Astrocyte (in vitro differentiated cells and primary cell): ENCODE measurements at regions not wholly inside any gene's neighbourhood (a gene's known extent, or its start where the extent isn't known, plus 50 kb on each side); places are given as distances from the start of the nearest gene placed in this dataset.

ENCODE experiments used
- EZH2 ChIP-seq: IDR thresholded peaks from 2 replicates; pipeline ENCODE4 v1.6.1; 2012; ENCODE audit warnings: mild to moderate bottlenecking, low read length, inconsistent platforms; ENCODE audit not compliant: insufficient read depth
- TF ChIP-seq, protein P1 (sequence below): IDR thresholded peaks from 2 replicates; pipeline ENCODE4 v1.5.1; 2011; ENCODE audit warnings: low read depth, mild to moderate bottlenecking, inconsistent platforms, low read length, moderate library complexity; ENCODE audit not compliant: insufficient read depth

DNA sequence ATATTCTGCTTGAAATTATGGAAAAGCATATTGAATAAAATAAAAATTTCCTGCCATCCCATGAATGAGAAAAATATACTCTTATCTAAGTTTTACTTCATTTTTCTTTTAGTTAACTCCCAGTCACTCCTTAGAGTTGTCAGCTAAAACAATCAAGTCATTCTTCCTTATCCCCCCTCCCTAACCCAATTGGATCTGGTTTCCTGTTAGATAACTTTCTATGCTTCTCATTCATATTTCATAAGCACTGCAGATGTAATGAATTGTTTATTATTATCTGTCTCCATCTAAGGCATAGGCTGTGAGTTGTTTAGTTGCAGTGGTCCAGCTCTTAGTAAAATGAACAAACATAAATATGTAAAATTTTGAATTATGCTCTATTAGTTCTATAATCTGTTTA, 244.0 kb upstream of the GCFC2 start:
- TF ChIP-seq, protein P1, sequence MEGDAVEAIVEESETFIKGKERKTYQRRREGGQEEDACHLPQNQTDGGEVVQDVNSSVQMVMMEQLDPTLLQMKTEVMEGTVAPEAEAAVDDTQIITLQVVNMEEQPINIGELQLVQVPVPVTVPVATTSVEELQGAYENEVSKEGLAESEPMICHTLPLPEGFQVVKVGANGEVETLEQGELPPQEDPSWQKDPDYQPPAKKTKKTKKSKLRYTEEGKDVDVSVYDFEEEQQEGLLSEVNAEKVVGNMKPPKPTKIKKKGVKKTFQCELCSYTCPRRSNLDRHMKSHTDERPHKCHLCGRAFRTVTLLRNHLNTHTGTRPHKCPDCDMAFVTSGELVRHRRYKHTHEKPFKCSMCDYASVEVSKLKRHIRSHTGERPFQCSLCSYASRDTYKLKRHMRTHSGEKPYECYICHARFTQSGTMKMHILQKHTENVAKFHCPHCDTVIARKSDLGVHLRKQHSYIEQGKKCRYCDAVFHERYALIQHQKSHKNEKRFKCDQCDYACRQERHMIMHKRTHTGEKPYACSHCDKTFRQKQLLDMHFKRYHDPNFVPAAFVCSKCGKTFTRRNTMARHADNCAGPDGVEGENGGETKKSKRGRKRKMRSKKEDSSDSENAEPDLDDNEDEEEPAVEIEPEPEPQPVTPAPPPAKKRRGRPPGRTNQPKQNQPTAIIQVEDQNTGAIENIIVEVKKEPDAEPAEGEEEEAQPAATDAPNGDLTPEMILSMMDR: no peak
- TF ChIP-seq EZH2: no peak
